ENCODE measurements at regions not wholly inside any gene's neighbourhood (a gene's known extent, or its start where the extent isn't known, plus 50 kb on each side); places are given as distances from the start of the nearest gene placed in this dataset.
"Not testable (repeated sequence)": the region's sequence is repeated elsewhere in the genome, so short reads cannot be mapped to it uniquely, and the experiment has no call there.

- no peak for ATAC-seq
Observed at GRCh38 chr5:163569284-163569683, 63.9 kb downstream of the MAT2B start.

GRCh38 chr5:163571744-163572143 is 66.3 kb downstream of the MAT2B start:
- H3K4me1 Mint-ChIP-seq, result peaks cover 12% of the 10 kb centered on the region
- no peaks in the 10 kb centered on the region for H3K9me3 Mint-ChIP-seq
- no peak for DNase-seq (ENCODE audit: low spot score in 2 of 2)
- no peaks in the 10 kb centered on the region for H3K36me3 Mint-ChIP-seq
- ATAC-seq, result no peak
- H3K4me3 Mint-ChIP-seq, result no peak overlapping the region
- no peak overlapping the region for H3K27ac Mint-ChIP-seq

More at GRCh38 chr5:163569284-163569683, 63.9 kb downstream of the MAT2B start:
- no peaks in the 10 kb centered on the region for H3K9me3 Mint-ChIP-seq
- no peaks in the 10 kb centered on the region for H3K36me3 Mint-ChIP-seq
- H3K4me1 Mint-ChIP-seq, result peaks cover 36% of the 10 kb centered on the region
- H3K27ac Mint-ChIP-seq, result no peak overlapping the region
- no peak for DNase-seq (ENCODE audit: low spot score in 2 of 2)
- H3K4me3 Mint-ChIP-seq, result no peak overlapping the region

- no peaks in the 10 kb centered on the region for H3K4me1 Mint-ChIP-seq
- DNase-seq (ENCODE audit: low spot score in 2 of 2), result no peak
- no peaks in the 10 kb centered on the region for H3K36me3 Mint-ChIP-seq
- no peak overlapping the region for H3K27ac Mint-ChIP-seq
- ATAC-seq, result no peak
- H3K4me3 Mint-ChIP-seq, result no peak overlapping the region
- no peaks in the 10 kb centered on the region for H3K9me3 Mint-ChIP-seq
Observed at GRCh38 chr5:163574472-163575440, 69.3 kb downstream of the MAT2B start.

DNA sequence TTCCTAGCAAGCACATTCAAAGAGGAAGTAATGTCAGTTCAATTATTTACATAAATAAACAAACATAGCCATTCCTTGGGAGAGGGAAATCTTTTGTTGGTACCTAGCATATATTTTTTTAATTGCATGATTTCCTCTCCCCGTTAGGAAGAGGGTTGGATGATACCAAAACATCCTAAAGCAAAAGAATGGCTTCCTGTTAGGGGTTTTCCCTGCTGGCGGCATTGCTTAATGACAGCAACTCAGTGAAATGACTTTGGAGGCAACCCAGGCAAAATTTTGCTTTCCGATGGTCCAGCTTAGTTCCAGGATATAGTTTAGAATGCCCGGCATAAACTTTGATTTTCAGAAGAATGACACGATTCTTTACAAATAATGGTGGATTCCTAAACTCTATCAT is 73.2 kb downstream of the MAT2B start:
- H3K4me3 Mint-ChIP-seq, result no peak overlapping the region
- DNase-seq (ENCODE audit: low spot score in 2 of 2) (no peak), ATAC-seq (no peak)
- H3K36me3 Mint-ChIP-seq, result no peaks in the 10 kb centered on the region
- no peak overlapping the region for H3K27ac Mint-ChIP-seq
- H3K4me1 Mint-ChIP-seq, result no peaks in the 10 kb centered on the region
- no peaks in the 10 kb centered on the region for H3K9me3 Mint-ChIP-seq

GRCh38 chr5:163579729-163580128 is 74.3 kb downstream of the MAT2B start:
- no peaks in the 10 kb centered on the region for H3K36me3 Mint-ChIP-seq
- ATAC-seq (no peak), DNase-seq (ENCODE audit: low spot score in 2 of 2) (no peak)
- no peak overlapping the region for H3K27ac Mint-ChIP-seq
- no peaks in the 10 kb centered on the region for H3K9me3 Mint-ChIP-seq
- no peaks in the 10 kb centered on the region for H3K4me1 Mint-ChIP-seq
- no peak overlapping the region for H3K4me3 Mint-ChIP-seq

DNA sequence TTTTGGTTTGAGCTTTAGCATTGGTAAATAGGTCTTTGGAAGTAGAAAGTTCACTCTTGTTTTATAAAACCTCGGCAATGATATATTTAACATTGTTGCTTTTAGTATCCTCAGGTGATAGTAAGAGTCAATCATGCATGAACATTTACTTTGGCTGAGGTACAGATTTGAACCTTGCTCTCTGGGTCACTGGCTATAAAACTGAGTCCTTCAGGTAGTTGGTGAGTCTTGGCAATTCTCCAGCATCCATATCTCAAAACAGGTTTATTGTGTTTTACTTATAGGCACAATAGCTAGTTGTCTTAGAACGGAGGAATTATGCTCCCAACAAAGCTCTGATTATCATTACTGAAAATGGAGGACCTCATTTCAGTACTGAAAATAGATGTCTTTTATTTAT is 75.1 kb downstream of the MAT2B start:
- Mint-ChIP-seq H3K9me3 (no peaks in the 10 kb centered on the region), H3K4me1 (no peaks in the 10 kb centered on the region), H3K4me3 (no peak overlapping the region), H3K36me3 (no peaks in the 10 kb centered on the region), H3K27ac (no peak overlapping the region)
- ATAC-seq (no peak), DNase-seq (ENCODE audit: low spot score in 2 of 2) (no peak)

DNA sequence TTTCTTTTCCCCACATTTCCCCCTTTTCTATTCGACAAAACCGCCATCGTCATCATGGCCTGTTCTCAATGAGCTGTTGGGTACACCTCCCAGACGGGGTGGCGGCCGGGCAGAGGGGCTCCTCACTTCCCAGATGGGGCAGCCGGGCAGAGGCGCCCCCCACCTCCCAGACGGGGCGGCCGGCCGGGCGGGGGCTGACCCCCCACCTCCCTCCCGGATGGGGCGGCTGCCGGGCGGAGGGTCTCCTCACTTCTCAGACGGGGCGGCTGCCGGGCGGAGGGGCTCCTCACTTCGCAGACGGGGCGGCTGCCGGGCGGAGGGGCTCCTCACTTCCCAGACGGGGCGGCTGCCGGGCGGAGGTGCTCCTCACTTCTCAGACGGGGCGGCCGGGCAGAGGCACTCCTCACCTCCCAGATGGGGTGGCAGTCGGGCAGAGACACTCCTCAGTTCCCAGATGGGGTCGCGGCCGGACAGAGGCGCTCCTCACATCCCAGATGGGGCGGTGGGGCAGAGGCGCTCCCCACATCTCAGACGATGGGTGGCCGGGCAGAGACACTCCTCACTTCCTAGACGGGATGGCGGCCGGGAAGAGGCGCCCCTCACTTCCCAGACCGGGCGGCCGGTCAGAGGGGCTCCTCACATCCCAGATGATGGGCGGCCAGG is 78.2 kb downstream of the MAT2B start:
- not testable (repeated sequence) for H3K4me3 Mint-ChIP-seq; H3K4me1 Mint-ChIP-seq; H3K9me3 Mint-ChIP-seq; DNase-seq (ENCODE audit: low spot score in 2 of 2); H3K27ac Mint-ChIP-seq; H3K36me3 Mint-ChIP-seq; ATAC-seq

- DNase-seq (ENCODE audit: low spot score in 2 of 2), result no peak
- H3K9me3 Mint-ChIP-seq, result no peaks in the 10 kb centered on the region
- no peak for ATAC-seq
- H3K4me1 Mint-ChIP-seq, result no peaks in the 10 kb centered on the region
- no peaks in the 10 kb centered on the region for H3K36me3 Mint-ChIP-seq
- H3K27ac Mint-ChIP-seq, result no peak overlapping the region
- no peak overlapping the region for H3K4me3 Mint-ChIP-seq
Observed at GRCh38 chr5:163585206-163585605, 79.8 kb downstream of the MAT2B start.

DNA sequence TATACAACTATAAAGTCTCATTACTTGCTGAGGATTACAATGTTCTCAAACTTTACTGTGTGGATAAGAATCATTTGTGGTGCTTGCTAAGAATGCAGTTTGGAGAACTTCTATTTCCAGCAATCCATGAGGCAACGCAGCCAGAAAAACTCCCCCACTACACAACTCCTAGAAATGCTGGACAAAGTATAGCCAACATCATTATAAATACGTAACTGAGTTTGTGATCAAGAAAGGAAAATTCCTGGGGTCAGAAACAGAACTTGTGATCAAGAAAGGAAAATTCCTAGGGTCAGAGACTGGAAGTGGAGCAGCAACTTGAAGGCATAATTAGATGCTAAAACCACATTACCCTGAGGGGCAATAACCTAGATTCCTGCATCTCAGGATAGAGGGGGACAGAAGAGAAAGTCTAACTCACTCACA is 81.1 kb downstream of the MAT2B start:
- H3K27ac Mint-ChIP-seq, result no peak overlapping the region
- no peaks in the 10 kb centered on the region for H3K9me3 Mint-ChIP-seq
- no peak overlapping the region for H3K4me3 Mint-ChIP-seq
- H3K36me3 Mint-ChIP-seq, result no peaks in the 10 kb centered on the region
- no peaks in the 10 kb centered on the region for H3K4me1 Mint-ChIP-seq
- ATAC-seq (no peak), DNase-seq (ENCODE audit: low spot score in 2 of 2) (no peak)

- no peaks in the 10 kb centered on the region for H3K4me1 Mint-ChIP-seq
- DNase-seq (ENCODE audit: low spot score in 2 of 2), result no peak
- no peak overlapping the region for H3K4me3 Mint-ChIP-seq
- H3K36me3 Mint-ChIP-seq, result no peaks in the 10 kb centered on the region
- ATAC-seq, result no peak
- H3K9me3 Mint-ChIP-seq, result no peaks in the 10 kb centered on the region
- H3K27ac Mint-ChIP-seq, result no peak overlapping the region
Observed at GRCh38 chr5:163594951-163595350, 89.5 kb downstream of the MAT2B start.

- no peaks in the 10 kb centered on the region for H3K4me1 Mint-ChIP-seq
- no peak overlapping the region for H3K4me3 Mint-ChIP-seq
- no peaks in the 10 kb centered on the region for H3K9me3 Mint-ChIP-seq
- ATAC-seq (no peak), DNase-seq (ENCODE audit: low spot score in 2 of 2) (no peak)
- H3K36me3 Mint-ChIP-seq, result no peaks in the 10 kb centered on the region
- H3K27ac Mint-ChIP-seq, result no peak overlapping the region
Observed at GRCh38 chr5:163595932-163596607, 90.7 kb downstream of the MAT2B start.

GRCh38 chr5:163596608-163597315 is 91.3 kb downstream of the MAT2B start:
- H3K27ac Mint-ChIP-seq, result no peak overlapping the region

DNA sequence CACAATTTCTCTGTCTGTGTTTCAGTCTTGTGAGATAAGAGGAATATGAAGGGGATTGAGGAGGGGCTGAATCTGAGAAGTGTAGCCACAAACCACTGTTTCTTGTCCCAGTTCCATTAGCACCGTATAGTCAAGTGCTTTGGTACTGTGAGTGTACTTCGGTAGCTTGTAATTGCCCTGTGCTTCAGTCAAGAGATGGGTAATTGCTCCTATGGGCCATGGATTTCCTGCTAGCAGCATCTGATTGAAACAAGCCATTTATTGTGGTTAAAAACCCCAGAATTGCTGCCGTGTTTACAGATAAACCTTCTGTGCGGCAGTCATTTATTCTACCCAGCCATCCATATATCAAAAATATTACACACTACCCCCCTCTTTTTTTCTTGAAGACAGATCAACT is 98.6 kb downstream of the MAT2B start:
- DNase-seq (ENCODE audit: low spot score in 2 of 2) (no peak), ATAC-seq (no peak)
- Mint-ChIP-seq H3K4me3 (no peak overlapping the region), H3K4me1 (no peaks in the 10 kb centered on the region), H3K9me3 (no peaks in the 10 kb centered on the region), H3K27ac (no peak overlapping the region), H3K36me3 (no peaks in the 10 kb centered on the region)

More at GRCh38 chr5:163596608-163597315, 91.3 kb downstream of the MAT2B start:
- no peak overlapping the region for H3K4me3 Mint-ChIP-seq
- ATAC-seq (no peak), DNase-seq (ENCODE audit: low spot score in 2 of 2) (no peak)
- no peaks in the 10 kb centered on the region for H3K36me3 Mint-ChIP-seq
- no peaks in the 10 kb centered on the region for H3K9me3 Mint-ChIP-seq
- H3K4me1 Mint-ChIP-seq, result no peaks in the 10 kb centered on the region

GRCh38 chr5:163607256-163607655 is 101.8 kb downstream of the MAT2B start:
- ATAC-seq, result no peak

GRCh38 chr5:163608621-163609020 is 103.2 kb downstream of the MAT2B start:
- ATAC-seq (no peak), DNase-seq (ENCODE audit: low spot score in 2 of 2) (no peak)
- Mint-ChIP-seq H3K4me1 (no peaks in the 10 kb centered on the region), H3K36me3 (no peaks in the 10 kb centered on the region), H3K4me3 (no peak overlapping the region), H3K9me3 (no peaks in the 10 kb centered on the region), H3K27ac (no peak overlapping the region)

More at GRCh38 chr5:163607256-163607655, 101.8 kb downstream of the MAT2B start:
- DNase-seq (ENCODE audit: low spot score in 2 of 2), result no peak
- Mint-ChIP-seq H3K27ac (no peak overlapping the region), H3K4me3 (no peak overlapping the region), H3K36me3 (no peaks in the 10 kb centered on the region), H3K9me3 (no peaks in the 10 kb centered on the region), H3K4me1 (no peaks in the 10 kb centered on the region)
